IMR-90 (cell line): ENCODE measurements at regions not wholly inside any gene's neighbourhood (a gene's known extent, or its start where the extent isn't known, plus 50 kb on each side); places are given as distances from the start of the nearest gene placed in this dataset.

Experiments
- ATAC-seq: fragments of 200-7000 bp; cut with Tn5 transposase; 2 replicates; pipeline ENCODE4 v1.9.1; 2020; ENCODE audit warnings: low read depth, mild to moderate bottlenecking, moderate library complexity
- BruUV-seq: library from RNA; stranded (reverse); fragments of 400-500 nt; replicated peaks from 2 replicates; lab custom pipeline; 2021; lab: Mats Ljungman, UMichigan
- CTCF ChIA-PET: fragments of 300-600 bp; formaldehyde crosslinking; extraction: SDS; loops from one replicate; lab custom pipeline; 2021; ENCODE audit warnings: antibody characterized with exemption; lab: Yijun Ruan, JAX
- POLR2A ChIA-PET: fragments of 300-600 bp; sonication (Branson Sonifier 250); formaldehyde crosslinking; loops from one replicate; lab custom pipeline; 2022; ENCODE audit warnings: antibody characterized with exemption; ENCODE audit not compliant: unreplicated experiment; lab: Charles Lee
- DNase-seq: peaks from one replicate; pipeline ENCODE4 v3.0.0; 2013
- H2AFZ ChIP-seq: replicated peaks from 2 replicates; pipeline ENCODE3; 2013; ENCODE audit warnings: low read length, mild to moderate bottlenecking; ENCODE audit not compliant: poor library complexity
- H2AK5ac ChIP-seq: 2 replicates; pipeline ENCODE4 v1.6.1; 2013; ENCODE audit warnings: low read depth, low read length, inconsistent platforms
- H2AK9ac ChIP-seq: replicated peaks from 2 replicates; pipeline ENCODE3; 2013; ENCODE audit warnings: mild to moderate bottlenecking, low read depth, low read length, moderate library complexity; ENCODE audit not compliant: poor library complexity
- H2BK120ac ChIP-seq: 2 replicates; pipeline ENCODE4 v1.6.1; 2013; ENCODE audit warnings: low read depth, low read length, inconsistent platforms
- H2BK15ac ChIP-seq: 3 replicates; pipeline ENCODE4 v1.6.1; 2013; ENCODE audit warnings: low read depth, low read length, inconsistent platforms
- H2BK20ac ChIP-seq: 2 replicates; pipeline ENCODE4 v1.6.1; 2013; ENCODE audit warnings: low read depth, mild to moderate bottlenecking, inconsistent platforms, low read length, moderate library complexity
- H2BK5ac ChIP-seq: 2 replicates; pipeline ENCODE4 v1.6.1; 2013; ENCODE audit warnings: mild to moderate bottlenecking, low read depth, low read length, inconsistent platforms; ENCODE audit not compliant: poor library complexity, severe bottlenecking
- H3K14ac ChIP-seq: replicated peaks from 2 replicates; pipeline ENCODE4 v1.6.1; 2013; ENCODE audit warnings: low read depth, low read length, inconsistent platforms
- H3K18ac ChIP-seq: 2 replicates; pipeline ENCODE4 v1.6.1; 2013; ENCODE audit warnings: low read depth, low read length, control low read depth
- H3K23ac ChIP-seq: 2 replicates; pipeline ENCODE4 v1.6.1; 2013; ENCODE audit warnings: low read depth, low read length, inconsistent platforms
- H3K27ac ChIP-seq: 2 replicates; pipeline ENCODE4 v1.5.1; 2013; ENCODE audit warnings: mild to moderate bottlenecking, control low read depth, low read length; ENCODE audit not compliant: insufficient read depth
- H3K27me3 ChIP-seq: 2 replicates; pipeline ENCODE4 v1.6.1; 2013; ENCODE audit warnings: low read length; ENCODE audit not compliant: control insufficient read depth, insufficient read depth
- H3K36me3 ChIP-seq: 2 replicates; pipeline ENCODE4 v1.6.1; 2013; ENCODE audit warnings: low read length, mixed read lengths; ENCODE audit not compliant: control insufficient read depth, insufficient read depth
- H3K4ac ChIP-seq: 2 replicates; pipeline ENCODE4 v1.6.1; 2013; ENCODE audit warnings: low read depth, low read length, inconsistent platforms
- H3K4me1 ChIP-seq: 2 replicates; pipeline ENCODE4 v1.6.1; 2013; ENCODE audit warnings: low read length, mixed read lengths; ENCODE audit not compliant: control insufficient read depth, insufficient read depth
- H3K4me2 ChIP-seq: 2 replicates; pipeline ENCODE4 v1.6.1; 2013; ENCODE audit warnings: low read depth, mild to moderate bottlenecking, control low read depth, low read length, moderate library complexity
- H3K4me3 ChIP-seq: 2 replicates; pipeline ENCODE4 v1.5.1; 2013; ENCODE audit warnings: low read depth, mild to moderate bottlenecking, control low read depth, low read length, moderate library complexity; ENCODE audit not compliant: insufficient read depth
- H3K56ac ChIP-seq: 2 replicates; pipeline ENCODE4 v1.6.1; 2013; ENCODE audit warnings: low read length, inconsistent platforms; ENCODE audit not compliant: insufficient read depth; ENCODE audit errors: extremely low read depth
- H3K79me1 ChIP-seq, 2 experiments: 2 replicates each; pipeline ENCODE4 v1.6.1; 2013; ENCODE audit warnings: low read length in 2 of 2, inconsistent platforms in 1 of 2, low read depth in 1 of 2
- H3K9ac ChIP-seq: 2 replicates; pipeline ENCODE4 v1.6.1; 2013; ENCODE audit warnings: low read depth, low read length, control low read depth
- H3K9me1 ChIP-seq: 2 replicates; pipeline ENCODE4 v1.6.1; 2013; ENCODE audit warnings: low read length, inconsistent platforms; ENCODE audit not compliant: insufficient read depth
- H3K9me3 ChIP-seq: 2 replicates; pipeline ENCODE4 v1.6.1; 2013; ENCODE audit warnings: low read length; ENCODE audit not compliant: control insufficient read depth, insufficient read depth
- H4K20me1 ChIP-seq: 2 replicates; pipeline ENCODE4 v1.6.1; 2013; ENCODE audit warnings: low read length, inconsistent platforms; ENCODE audit not compliant: insufficient read depth
- H4K5ac ChIP-seq: 2 replicates; pipeline ENCODE4 v1.6.1; 2013; ENCODE audit warnings: mild to moderate bottlenecking, low read depth, low read length, control low read depth
- H4K8ac ChIP-seq, 2 experiments: 2 replicates each; pipeline ENCODE4 v1.6.1; 2013; ENCODE audit warnings: low read depth in 2 of 2, low read length in 2 of 2, control low read depth in 1 of 2, inconsistent platforms in 1 of 2
- H4K91ac ChIP-seq: 2 replicates; pipeline ENCODE4 v1.6.1; 2013; ENCODE audit warnings: low read depth, low read length, inconsistent platforms; ENCODE audit not compliant: insufficient read depth
- BHLHE40 ChIP-seq: fragments of 150-350 bp; IDR thresholded peaks from 2 replicates; pipeline ENCODE4 v1.6.1; 2016; ENCODE audit warnings: mild to moderate bottlenecking, low read depth, low read length
- CEBPB ChIP-seq: IDR thresholded peaks from 2 replicates; pipeline ENCODE4 v1.6.1; 2012; ENCODE audit warnings: low read depth, low read length, improper control_type of control experiment
- CHD1 ChIP-seq: IDR thresholded peaks from 2 replicates; pipeline ENCODE4 v1.6.1; 2012; ENCODE audit warnings: low read depth, low read length, improper control_type of control experiment
- CTCF ChIP-seq: conservative IDR thresholded peaks from 2 replicates; pipeline ENCODE4 v1.5.1; 2012; ENCODE audit warnings: mild to moderate bottlenecking, low read depth, low read length, improper control_type of control experiment
- ELK1 ChIP-seq: fragments of 150-350 bp; IDR thresholded peaks from 2 replicates; pipeline ENCODE4 v1.6.1; 2016; ENCODE audit warnings: low read depth, mild to moderate bottlenecking, low read length, moderate library complexity, borderline replicate concordance
- FOS ChIP-seq: fragments of 150-350 bp; IDR thresholded peaks from 2 replicates; pipeline ENCODE4 v1.6.1; 2016; ENCODE audit warnings: low read depth, low read length
- MAFK ChIP-seq: IDR thresholded peaks from 2 replicates; pipeline ENCODE4 v1.6.1; 2012; ENCODE audit warnings: low read depth, low read length, improper control_type of control experiment
- MAZ ChIP-seq: IDR thresholded peaks from 2 replicates; pipeline ENCODE4 v1.6.1; 2012; ENCODE audit warnings: low read depth, mild to moderate bottlenecking, low read length, improper control_type of control experiment, moderate library complexity, borderline replicate concordance
- MXI1 ChIP-seq: IDR thresholded peaks from 2 replicates; pipeline ENCODE4 v1.6.1; 2012; ENCODE audit warnings: low read depth, mild to moderate bottlenecking, low read length, moderate library complexity, borderline replicate concordance
- NFE2L2 ChIP-seq: fragments of 150-350 bp; IDR thresholded peaks from 2 replicates; pipeline ENCODE4 v1.6.1; 2016; ENCODE audit warnings: low read depth, mild to moderate bottlenecking, low read length
- POLR2A ChIP-seq: IDR thresholded peaks from 2 replicates; pipeline ENCODE4 v1.6.1; 2012; ENCODE audit warnings: mild to moderate bottlenecking, low read depth, low read length
- RAD21 ChIP-seq: IDR thresholded peaks from 2 replicates; pipeline ENCODE4 v1.6.1; 2012; ENCODE audit warnings: low read length, improper control_type of control experiment
- RCOR1 ChIP-seq: IDR thresholded peaks from 2 replicates; pipeline ENCODE4 v1.6.1; 2012; ENCODE audit warnings: mild to moderate bottlenecking, low read length, improper control_type of control experiment; ENCODE audit not compliant: insufficient replicate concordance
- RFX5 ChIP-seq: IDR thresholded peaks from 2 replicates; pipeline ENCODE4 v1.8.0; 2012; ENCODE audit warnings: low read depth, mild to moderate bottlenecking, low read length, moderate library complexity
- SMC3 ChIP-seq: fragments of 150-350 bp; IDR thresholded peaks from 2 replicates; pipeline ENCODE4 v1.6.1; 2016; ENCODE audit warnings: low read depth, mild to moderate bottlenecking, antibody characterized with exemption, low read length, moderate library complexity
- USF2 ChIP-seq: fragments of 150-350 bp; IDR thresholded peaks from 2 replicates; pipeline ENCODE4 v1.6.1; 2017; ENCODE audit warnings: mild to moderate bottlenecking, antibody characterized with exemption, low read length, low read depth
- dilution Hi-C: fragments of 300-500 bp; cut with HindIII; formaldehyde crosslinking; loops from one replicate; pipeline ENCODE4 v1.14.3; 2018; ENCODE audit warnings: low sequenced_read_pairs; ENCODE audit not compliant: unreplicated experiment
- in situ Hi-C: fragments of 300-500 bp; cut with MboI; formaldehyde crosslinking; loops from 3 replicates; pipeline ENCODE4 v1.14.3; 2019; ENCODE audit warnings: low sequenced_read_pairs, inconsistent platforms, mixed read lengths
- intact Hi-C: fragments of 100-400 bp; cut with micrococcal nuclease; formaldehyde crosslinking; loops from 2 replicates; pipeline ENCODE4 v1.10.0; 2022

- no peaks in the 10 kb centered on the region for H3K36me3 ChIP-seq
- no peak overlapping the region for H4K91ac ChIP-seq
- no peak overlapping the region for H3K4me2 ChIP-seq
- H3K4me1 ChIP-seq, result no peaks in the 10 kb centered on the region
- H3K14ac ChIP-seq, result no peak overlapping the region
- no peaks in the 10 kb centered on the region for H3K9me1 ChIP-seq
- intact Hi-C loops (no loop called here), dilution Hi-C loops (no loop called here), in situ Hi-C loops (no loop called here)
- H4K5ac ChIP-seq, result no peak overlapping the region
- H2BK20ac ChIP-seq, result no peak overlapping the region
- no peak overlapping the region for H4K8ac ChIP-seq
- peaks cover 9% of the 10 kb centered on the region; the same call in 1 of the 2 replicates for H3K9me3 ChIP-seq
- H3K9ac ChIP-seq, result no peak overlapping the region
- ChIA-PET POLR2A (no interaction called here), CTCF (no interaction called here)
- no peak overlapping the region for H3K23ac ChIP-seq
- H3K79me1 ChIP-seq, result no peaks in the 10 kb centered on the region
- H4K20me1 ChIP-seq, result no peaks in the 10 kb centered on the region
- no peak overlapping the region for H3K4ac ChIP-seq
- H2BK15ac ChIP-seq, result no peak overlapping the region
- H2AK9ac ChIP-seq, result no peak overlapping the region
- DNase-seq (no peak), ATAC-seq (no peak)
- H2AFZ ChIP-seq, result no peak overlapping the region
- no peak overlapping the region for H3K4me3 ChIP-seq
- no peak for TF ChIP-seq POLR2A
- TF ChIP-seq RCOR1, result no peak
- TF ChIP-seq SMC3, result no peak
- no peak for TF ChIP-seq RAD21
- no peak for TF ChIP-seq FOS
- no peak for TF ChIP-seq CEBPB
- TF ChIP-seq USF2, result no peak
- no peak for TF ChIP-seq MAZ
- TF ChIP-seq CHD1, result no peak
- no peak for TF ChIP-seq BHLHE40
- TF ChIP-seq MAFK, result no peak
- TF ChIP-seq ELK1, result no peak
- TF ChIP-seq RFX5, result no peak
- TF ChIP-seq NFE2L2, result no peak
- no peak for TF ChIP-seq MXI1
- no peak for TF ChIP-seq CTCF
- no peaks in the 10 kb centered on the region for H3K27me3 ChIP-seq
- no peak overlapping the region for H2BK120ac ChIP-seq
- H3K27ac ChIP-seq, result no peak overlapping the region
- BruUV-seq, result no TSS peak
- no peak overlapping the region for H3K18ac ChIP-seq
- H3K56ac ChIP-seq, result no peak overlapping the region
- no peak overlapping the region for H2BK5ac ChIP-seq
- no peak overlapping the region for H2AK5ac ChIP-seq
These were observed 436.0 kb downstream of the CENPC start for GRCh38 chr4:67109276-67109675.
